ENCODE measurements at regions not wholly inside any gene's neighbourhood (a gene's known extent, or its start where the extent isn't known, plus 50 kb on each side); places are given as distances from the start of the nearest gene placed in this dataset.

DNA sequence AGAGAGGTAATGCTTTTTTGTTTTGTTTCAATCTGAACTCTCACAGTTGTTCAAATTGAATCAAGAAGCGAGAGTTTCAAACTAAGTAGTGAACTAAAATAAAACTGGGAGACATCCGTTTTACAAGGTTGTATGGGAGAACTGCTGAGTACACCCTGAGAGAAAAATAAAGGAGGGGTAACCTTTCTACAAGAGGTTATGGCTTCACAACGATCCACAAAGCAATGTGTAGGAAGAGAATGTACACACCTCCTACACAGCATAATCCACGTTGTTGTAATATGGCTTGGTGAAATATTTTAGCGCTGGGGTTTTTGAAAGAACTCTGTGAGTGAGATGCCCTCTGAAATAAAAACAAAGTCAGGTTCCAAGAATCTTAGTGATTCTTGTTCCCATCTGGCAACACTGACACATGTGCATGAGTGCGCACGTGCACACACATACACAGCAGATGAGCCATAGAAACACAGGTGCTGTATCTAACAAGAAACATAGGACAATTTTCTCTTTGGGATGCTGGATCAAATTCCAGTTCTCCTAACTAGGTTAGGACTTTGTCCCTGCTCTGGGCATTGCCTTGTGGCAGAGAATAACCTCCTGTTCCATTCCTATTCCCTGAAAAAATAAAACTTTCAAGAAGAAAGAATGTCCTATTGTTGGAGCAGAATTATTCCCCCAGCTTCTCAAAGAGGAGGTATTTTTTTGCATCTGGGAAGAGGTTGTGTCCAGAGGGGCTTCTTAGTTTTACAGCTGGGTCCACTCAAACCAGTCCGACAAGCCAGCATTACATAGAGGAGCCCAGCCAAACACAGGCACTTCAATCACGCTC is 94.5 kb upstream of the EFNA5 start:
- H3K9me3 ChIP-seq: no peaks in the 10 kb centered on the region
- BruUV-seq (replicated peaks): no TSS peak
- POLR2A ChIA-PET: no interaction called here
- Mint-ChIP-seq H3K27me3 (ENCODE audit: insufficient read depth, unreplicated experiment) (peaks cover 1% of the 10 kb centered on the region), H3K27ac (ENCODE audit: unreplicated experiment) (no peak overlapping the region), H3K4me3 (ENCODE audit: unreplicated experiment) (no peak overlapping the region), H3K4me1 (ENCODE audit: low read depth, unreplicated experiment) (peaks cover 12% of the 10 kb centered on the region), H3K36me3 (ENCODE audit: insufficient read depth, unreplicated experiment) (no peaks in the 10 kb centered on the region), H3K9me3 (ENCODE audit: unreplicated experiment) (no peaks in the 10 kb centered on the region)
- no peak for DNase-seq
- H3K27me3 ChIP-seq (replicated peaks; ENCODE audit: control insufficient read depth, insufficient read depth, low read length): no peaks in the 10 kb centered on the region; the same call in 1 of the 2 replicates
- H3K36me3 ChIP-seq (ENCODE audit: control insufficient read depth, insufficient read depth, low read length): no peaks in the 10 kb centered on the region
- TF ChIP-seq, protein P1, sequence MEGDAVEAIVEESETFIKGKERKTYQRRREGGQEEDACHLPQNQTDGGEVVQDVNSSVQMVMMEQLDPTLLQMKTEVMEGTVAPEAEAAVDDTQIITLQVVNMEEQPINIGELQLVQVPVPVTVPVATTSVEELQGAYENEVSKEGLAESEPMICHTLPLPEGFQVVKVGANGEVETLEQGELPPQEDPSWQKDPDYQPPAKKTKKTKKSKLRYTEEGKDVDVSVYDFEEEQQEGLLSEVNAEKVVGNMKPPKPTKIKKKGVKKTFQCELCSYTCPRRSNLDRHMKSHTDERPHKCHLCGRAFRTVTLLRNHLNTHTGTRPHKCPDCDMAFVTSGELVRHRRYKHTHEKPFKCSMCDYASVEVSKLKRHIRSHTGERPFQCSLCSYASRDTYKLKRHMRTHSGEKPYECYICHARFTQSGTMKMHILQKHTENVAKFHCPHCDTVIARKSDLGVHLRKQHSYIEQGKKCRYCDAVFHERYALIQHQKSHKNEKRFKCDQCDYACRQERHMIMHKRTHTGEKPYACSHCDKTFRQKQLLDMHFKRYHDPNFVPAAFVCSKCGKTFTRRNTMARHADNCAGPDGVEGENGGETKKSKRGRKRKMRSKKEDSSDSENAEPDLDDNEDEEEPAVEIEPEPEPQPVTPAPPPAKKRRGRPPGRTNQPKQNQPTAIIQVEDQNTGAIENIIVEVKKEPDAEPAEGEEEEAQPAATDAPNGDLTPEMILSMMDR (IDR thresholded peaks at IDR 0.05; ENCODE audit: insufficient read depth in 1 of 2, low read depth in 1 of 2, low read length in 1 of 2, severe bottlenecking in 1 of 2, unreplicated experiment in 1 of 2): no peak
- intact Hi-C loops (cut with micrococcal nuclease; ENCODE audit: unreplicated experiment): no loop called here
- CTCF ChIA-PET: no interaction called here
- no peaks in the 10 kb centered on the region for H3K4me1 ChIP-seq
- H3K4me3 ChIP-seq (ENCODE audit: low read depth, low read length): no peak overlapping the region

DNA sequence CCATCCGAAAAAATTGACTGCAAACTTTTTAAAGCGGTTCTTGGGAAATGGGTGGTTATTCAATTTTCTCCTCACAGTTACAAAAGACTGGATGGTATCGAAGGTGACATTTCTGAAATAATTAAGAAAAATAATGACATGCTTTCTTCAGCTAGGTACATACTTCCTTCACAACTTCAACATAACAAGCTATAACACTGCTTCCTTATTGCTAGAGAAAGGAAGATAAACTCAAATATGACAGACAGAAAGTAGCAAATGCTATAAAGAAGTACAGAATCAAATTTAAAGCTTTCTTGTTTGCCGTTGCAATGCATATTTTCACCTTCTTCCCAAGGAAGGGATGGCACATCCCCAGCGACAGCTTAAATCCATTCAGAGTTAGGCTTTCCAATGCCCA is 93.5 kb upstream of the EFNA5 start:
- ChIA-PET POLR2A (no interaction called here), CTCF (no interaction called here)
- Mint-ChIP-seq H3K36me3 (ENCODE audit: insufficient read depth, unreplicated experiment) (no peaks in the 10 kb centered on the region), H3K4me1 (ENCODE audit: low read depth, unreplicated experiment) (peaks cover 12% of the 10 kb centered on the region), H3K4me3 (ENCODE audit: unreplicated experiment) (no peak overlapping the region), H3K27me3 (ENCODE audit: insufficient read depth, unreplicated experiment) (peaks cover 2% of the 10 kb centered on the region), H3K27ac (ENCODE audit: unreplicated experiment) (no peak overlapping the region), H3K9me3 (ENCODE audit: unreplicated experiment) (no peaks in the 10 kb centered on the region)
- intact Hi-C loops (cut with micrococcal nuclease; ENCODE audit: unreplicated experiment): no loop called here
- BruUV-seq (replicated peaks): no TSS peak
- no peaks in the 10 kb centered on the region; the same call in 1 of the 2 replicates for H3K27me3 ChIP-seq (replicated peaks; ENCODE audit: control insufficient read depth, insufficient read depth, low read length)
- H3K9me3 ChIP-seq: no peaks in the 10 kb centered on the region
- H3K4me3 ChIP-seq (ENCODE audit: low read depth, low read length): no peak overlapping the region
- TF ChIP-seq, protein P1 (IDR thresholded peaks at IDR 0.05; ENCODE audit: insufficient read depth in 1 of 2, low read depth in 1 of 2, low read length in 1 of 2, severe bottlenecking in 1 of 2, unreplicated experiment in 1 of 2): no peak
- H3K36me3 ChIP-seq (ENCODE audit: control insufficient read depth, insufficient read depth, low read length): no peaks in the 10 kb centered on the region
- no peak for DNase-seq
- no peaks in the 10 kb centered on the region for H3K4me1 ChIP-seq

DNA sequence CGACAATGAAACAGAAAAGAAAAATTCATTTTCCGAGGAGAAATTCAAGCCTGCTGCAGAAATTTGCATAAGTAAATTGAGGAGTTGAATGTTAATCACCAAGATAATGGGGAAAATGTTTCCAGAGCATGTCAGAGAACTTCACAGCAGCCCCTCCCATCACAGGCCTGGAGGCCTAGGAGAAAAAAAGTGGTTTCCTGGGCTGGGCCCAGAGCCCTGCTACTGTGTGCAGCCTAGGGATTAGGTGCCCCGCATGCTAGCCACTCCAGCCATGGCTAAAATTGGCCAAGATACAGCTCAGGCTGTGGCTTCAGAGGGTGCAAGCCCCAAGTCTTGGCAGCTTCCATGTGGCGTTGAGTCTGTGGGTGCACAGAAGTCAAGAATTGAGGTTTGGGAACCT is 82.7 kb upstream of the EFNA5 start:
- BruUV-seq (replicated peaks): no TSS peak
- no peak overlapping the region for H3K27ac Mint-ChIP-seq (ENCODE audit: unreplicated experiment)
- no peaks in the 10 kb centered on the region for H3K4me1 ChIP-seq
- no peaks in the 10 kb centered on the region for H3K4me1 Mint-ChIP-seq (ENCODE audit: low read depth, unreplicated experiment)
- no peak for DNase-seq
- no peak overlapping the region for H3K4me3 ChIP-seq (ENCODE audit: low read depth, low read length)
- intact Hi-C loops (cut with micrococcal nuclease; ENCODE audit: unreplicated experiment): no loop called here
- no peaks in the 10 kb centered on the region for H3K36me3 ChIP-seq (ENCODE audit: control insufficient read depth, insufficient read depth, low read length)
- no peak overlapping the region for H3K4me3 Mint-ChIP-seq (ENCODE audit: unreplicated experiment)
- ChIA-PET CTCF (no interaction called here), POLR2A (no interaction called here)
- peaks cover 19% of the 10 kb centered on the region for H3K27me3 Mint-ChIP-seq (ENCODE audit: insufficient read depth, unreplicated experiment)
- H3K9me3 Mint-ChIP-seq (ENCODE audit: unreplicated experiment): no peaks in the 10 kb centered on the region
- H3K9me3 ChIP-seq: no peaks in the 10 kb centered on the region
- TF ChIP-seq, protein P1 (IDR thresholded peaks at IDR 0.05; ENCODE audit: insufficient read depth in 1 of 2, low read depth in 1 of 2, low read length in 1 of 2, severe bottlenecking in 1 of 2, unreplicated experiment in 1 of 2): no peak
- no peaks in the 10 kb centered on the region for H3K36me3 Mint-ChIP-seq (ENCODE audit: insufficient read depth, unreplicated experiment)
- H3K27me3 ChIP-seq (replicated peaks; ENCODE audit: control insufficient read depth, insufficient read depth, low read length): no peaks in the 10 kb centered on the region

Data from Caco-2 (cell line).